ENCODE measurements at regions not wholly inside any gene's neighbourhood (a gene's known extent, or its start where the extent isn't known, plus 50 kb on each side); places are given as distances from the start of the nearest gene placed in this dataset.

GRCh38 chr6:4364711-4365110 lies 229.3 kb upstream of the ECI2 start:
- CTCF ChIA-PET (ENCODE audit: low intra/inter-chr PET ratio): no interaction called here

More at GRCh38 chr6:4364711-4365110, 229.3 kb upstream of the ECI2 start:
- TF ChIP-seq, protein P1, sequence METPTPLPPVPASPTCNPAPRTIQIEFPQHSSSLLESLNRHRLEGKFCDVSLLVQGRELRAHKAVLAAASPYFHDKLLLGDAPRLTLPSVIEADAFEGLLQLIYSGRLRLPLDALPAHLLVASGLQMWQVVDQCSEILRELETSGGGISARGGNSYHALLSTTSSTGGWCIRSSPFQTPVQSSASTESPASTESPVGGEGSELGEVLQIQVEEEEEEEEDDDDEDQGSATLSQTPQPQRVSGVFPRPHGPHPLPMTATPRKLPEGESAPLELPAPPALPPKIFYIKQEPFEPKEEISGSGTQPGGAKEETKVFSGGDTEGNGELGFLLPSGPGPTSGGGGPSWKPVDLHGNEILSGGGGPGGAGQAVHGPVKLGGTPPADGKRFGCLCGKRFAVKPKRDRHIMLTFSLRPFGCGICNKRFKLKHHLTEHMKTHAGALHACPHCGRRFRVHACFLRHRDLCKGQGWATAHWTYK (CRISPR knock-in tag; IDR thresholded peaks at IDR 0.05): no peak
- TF ChIP-seq MIER1 (IDR thresholded peaks at IDR 0.05; ENCODE audit: low read depth): no peak
- TF ChIP-seq CXXC5 (CRISPR knock-in tag; IDR thresholded peaks at IDR 0.05): no peak
- TF ChIP-seq RAD21 (CRISPR knock-in tag; conservative IDR thresholded peaks at IDR 0.05 in 1 of 2, IDR thresholded peaks at IDR 0.05 in 1 of 2): no peak
- no peak for TF ChIP-seq SFPQ (IDR thresholded peaks at IDR 0.05; ENCODE audit: low read depth, low read length)
- TF ChIP-seq ZNF75A (CRISPR knock-in tag; IDR thresholded peaks at IDR 0.05): no peak
- no peak for TF ChIP-seq ZNF354B (CRISPR knock-in tag; IDR thresholded peaks at IDR 0.05)
- TF ChIP-seq SNRNP70 (optimal IDR thresholded peaks at IDR 0.05; ENCODE audit: low read depth, low read length): no peak
- no peak for TF ChIP-seq CBX3 (IDR thresholded peaks at IDR 0.05; ENCODE audit: borderline replicate concordance in 1 of 2, low read length in 2 of 2)
- intact Hi-C loops (cut with micrococcal nuclease) (no loop called here), in situ Hi-C loops (cut with MboI) (no loop called here)
- Histone ChIP-seq H3K9ac (ENCODE audit: insufficient read depth in 1 of 2, low read depth in 2 of 2, low read length in 2 of 2) (no peak overlapping the region), H4K20me1 (replicated peaks; ENCODE audit: control insufficient read depth, insufficient read depth, low read length) (0 out of 2 replicates have a peak, but pooled peaks cover 4% of the 10 kb centered on the region), H3K27me3 (ENCODE audit: control insufficient read depth in 2 of 2, insufficient read depth in 2 of 2, low read length in 2 of 2) (peaks cover 31 to 32% of the 10 kb centered on the region in 2 experiments), H2AFZ (ENCODE audit: low read depth, low read length) (no peak overlapping the region), H3K9me3 (replicated peaks; ENCODE audit: control insufficient read depth, insufficient read depth, low read depth, low read length) (no peaks in the 10 kb centered on the region), H3K9me1 (ENCODE audit: control insufficient read depth, insufficient read depth, low read length) (no peaks in the 10 kb centered on the region), H3K4me3 (no peak overlapping the region), H3K27ac (ENCODE audit: extremely low read depth, low read depth, low read length) (no peak overlapping the region), H3K4me1 (replicated peaks in 1 of 2; ENCODE audit: control insufficient read depth in 2 of 2, insufficient read depth in 2 of 2, low read length in 2 of 2) (no peaks in the 10 kb centered on the region; a peak in 2 of 5 replicates), H3K79me2 (ENCODE audit: control insufficient read depth, insufficient read depth, low read length) (no peaks in the 10 kb centered on the region), H3K4me2 (ENCODE audit: insufficient read depth, low read length) (no peak overlapping the region), H3K36me3 (ENCODE audit: control insufficient read depth, insufficient read depth, low read length) (no peaks in the 10 kb centered on the region)
- BruUV-seq (replicated peaks): no TSS peak
- no peak for FAIRE-seq
- ATAC-seq: no peak
- POLR2A ChIA-PET: interaction anchor here (1.1 kb wide), 1 partner anchor 133 kb away, joined by 3 read pairs; no protein-coding TSS in a partner anchor
- no peak for DNase-seq (ENCODE audit: extremely low read depth in 1 of 4, low spot score in 3 of 4)

Data from K562 (cell line).